C4-2B (cell line): ENCODE measurements at regions not wholly inside any gene's neighbourhood (a gene's known extent, or its start where the extent isn't known, plus 50 kb on each side); places are given as distances from the start of the nearest gene placed in this dataset.

Experiments used
- CTCF ChIP-seq: fragments of 450-650 bp; conservative IDR thresholded peaks from 2 replicates; pipeline ENCODE4 v1.5.1; 2017; ENCODE audit warnings: mild to moderate bottlenecking
- ZFX ChIP-seq: fragments of 450-650 bp; IDR thresholded peaks from 2 replicates; pipeline ENCODE4 v1.6.1; 2017

- TF ChIP-seq CTCF (no peak), ZFX (no peak)
These were observed 169.4 kb upstream of the CSNK1A1L start for GRCh38 chr13:37274569-37275497.
